H1 (cell line): ENCODE measurements at regions not wholly inside any gene's neighbourhood (a gene's known extent, or its start where the extent isn't known, plus 50 kb on each side); places are given as distances from the start of the nearest gene placed in this dataset.

ENCODE experiments used
- CBX5 ChIP-seq: fragments of 300-800, 300-1000 bp; sonication (generic); IDR thresholded peaks from 2 replicates; pipeline ENCODE4 v1.7.1; 2016; ENCODE audit warnings: antibody characterized with exemption, low read length, low read depth
- E2F6 ChIP-seq: IDR thresholded peaks from 2 replicates; pipeline ENCODE4 v1.6.1; 2012; ENCODE audit warnings: inconsistent platforms
- TEAD4 ChIP-seq: IDR thresholded peaks from 2 replicates; pipeline ENCODE4 v1.6.1; 2012; ENCODE audit warnings: low read depth, low read length, inconsistent platforms, mixed read lengths

DNA sequence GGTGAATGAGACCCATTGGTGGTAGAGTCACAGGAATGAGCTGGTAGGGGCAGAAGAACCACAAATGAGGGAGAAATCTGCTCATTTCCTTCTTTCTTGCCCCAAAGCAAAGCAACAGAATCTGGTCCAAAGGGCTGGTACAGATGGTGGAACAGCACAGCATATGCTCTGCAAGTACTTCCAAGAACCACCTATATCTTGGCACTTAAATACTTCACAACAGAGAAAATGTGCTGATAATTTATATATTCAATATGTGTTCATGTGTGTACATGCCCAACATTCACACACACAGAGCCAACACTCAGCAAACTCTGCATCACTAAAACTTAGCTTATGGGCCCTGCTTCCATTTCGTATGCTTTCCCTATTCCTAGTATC, 884.4 kb upstream of the KLHL29 start (continued):
- TF ChIP-seq E2F6 (no peak), TEAD4 (no peak), CBX5 (no peak)
